MM.1S (cell line): ENCODE measurements at regions not wholly inside any gene's neighbourhood (a gene's known extent, or its start where the extent isn't known, plus 50 kb on each side); places are given as distances from the start of the nearest gene placed in this dataset.

Experiments used
- DNase-seq: peaks from one replicate; pipeline ENCODE4 v3.0.0-alpha.2; 2015
- H2AFZ ChIP-seq: fragments of 300-600 bp; sonication (generic); 2 replicates; pipeline ENCODE4 v1.6.0; 2016; ENCODE audit warnings: antibody characterized with exemption, low read length
- H3F3A ChIP-seq: fragments of 300-600 bp; sonication (generic); 2 replicates; pipeline ENCODE4 v1.6.1; 2016; ENCODE audit warnings: mild to moderate bottlenecking, antibody characterized with exemption, low read length, moderate library complexity, mixed read lengths; ENCODE audit not compliant: insufficient read depth
- H3K27ac ChIP-seq: fragments of 300-600 bp; sonication (generic); 2 replicates; pipeline ENCODE4 v1.5.1; 2016; ENCODE audit warnings: mild to moderate bottlenecking, low read length
- H3K27me3 ChIP-seq: fragments of 300-600 bp; sonication (generic); replicated peaks from 2 replicates; pipeline ENCODE4 v1.6.0; 2016; ENCODE audit warnings: low read length; ENCODE audit not compliant: insufficient read depth
- H3K36me3 ChIP-seq: fragments of 300-600 bp; sonication (generic); replicated peaks from 2 replicates; pipeline ENCODE4 v1.6.1; 2016; ENCODE audit warnings: mild to moderate bottlenecking, low read length, mixed read lengths; ENCODE audit not compliant: insufficient read depth
- H3K4me1 ChIP-seq: fragments of 300-600 bp; sonication (generic); 2 replicates; pipeline ENCODE4 v1.6.1; 2016; ENCODE audit warnings: low read length, mixed read lengths
- H3K4me2 ChIP-seq: fragments of 300-600 bp; sonication (generic); 2 replicates; pipeline ENCODE4 v1.6.0; 2016; ENCODE audit warnings: low read depth, low read length
- H3K4me3 ChIP-seq: fragments of 300-600 bp; sonication (generic); 2 replicates; pipeline ENCODE4 v1.5.1; 2016; ENCODE audit warnings: low read length, mixed read lengths
- H3K79me2 ChIP-seq: fragments of 300-600 bp; sonication (generic); 2 replicates; pipeline ENCODE4 v1.6.1; 2016; ENCODE audit warnings: mixed run types, low read length, mixed read lengths
- H3K9ac ChIP-seq: fragments of 300-600 bp; sonication (generic); 2 replicates; pipeline ENCODE4 v1.6.1; 2016; ENCODE audit warnings: low read length, mixed read lengths
- H3K9me2 ChIP-seq: fragments of 300-600 bp; sonication (generic); replicated peaks from 2 replicates; pipeline ENCODE4 v1.6.1; 2016; ENCODE audit warnings: mild to moderate bottlenecking, low read length, mixed read lengths; ENCODE audit not compliant: insufficient read depth
- H3K9me3 ChIP-seq: fragments of 300-600 bp; sonication (generic); replicated peaks from 2 replicates; pipeline ENCODE4 v1.6.1; 2016; ENCODE audit warnings: mild to moderate bottlenecking, low read length, mixed read lengths; ENCODE audit not compliant: insufficient read depth
- H4K20me1 ChIP-seq: fragments of 300-600 bp; sonication (generic); 2 replicates; pipeline ENCODE4 v1.6.1; 2016; ENCODE audit warnings: mild to moderate bottlenecking, low read length, moderate library complexity, mixed read lengths; ENCODE audit not compliant: insufficient read depth
- CTCF ChIP-seq: fragments of 300-600 bp; sonication (generic); IDR thresholded peaks from 2 replicates; pipeline ENCODE4 v1.5.1; 2016; ENCODE audit warnings: antibody characterized with exemption, low read length, mixed read lengths
- EZH2 ChIP-seq: fragments of 300-600 bp; sonication (generic); optimal IDR thresholded peaks from 2 replicates; pipeline ENCODE3; 2017; ENCODE audit warnings: low read depth, mild to moderate bottlenecking, antibody characterized with exemption, low read length, mixed read lengths
- EZH2phosphoT487 ChIP-seq: fragments of 300-600 bp; sonication (generic); IDR thresholded peaks from 2 replicates; pipeline ENCODE4 v1.6.1; 2018; ENCODE audit warnings: antibody characterized with exemption, low read length

GRCh38 chr13:90995614-90996013 is 351.9 kb upstream of the MIR17HG start:
- Histone ChIP-seq H3K9ac (no peak overlapping the region), H3K9me3 (no peaks in the 10 kb centered on the region), H3K27me3 (no peaks in the 10 kb centered on the region), H3F3A (no peaks in the 10 kb centered on the region), H3K36me3 (no peaks in the 10 kb centered on the region), H3K9me2 (no peaks in the 10 kb centered on the region), H2AFZ (no peak overlapping the region), H3K4me2 (no peak overlapping the region), H3K4me3 (no peak overlapping the region), H3K4me1 (no peaks in the 10 kb centered on the region), H3K79me2 (no peaks in the 10 kb centered on the region), H3K27ac (no peak overlapping the region), H4K20me1 (no peaks in the 10 kb centered on the region)
- no peak for DNase-seq
- no peak for TF ChIP-seq CTCF
- no peak for TF ChIP-seq EZH2phosphoT487
- TF ChIP-seq EZH2 = no peak

DNA sequence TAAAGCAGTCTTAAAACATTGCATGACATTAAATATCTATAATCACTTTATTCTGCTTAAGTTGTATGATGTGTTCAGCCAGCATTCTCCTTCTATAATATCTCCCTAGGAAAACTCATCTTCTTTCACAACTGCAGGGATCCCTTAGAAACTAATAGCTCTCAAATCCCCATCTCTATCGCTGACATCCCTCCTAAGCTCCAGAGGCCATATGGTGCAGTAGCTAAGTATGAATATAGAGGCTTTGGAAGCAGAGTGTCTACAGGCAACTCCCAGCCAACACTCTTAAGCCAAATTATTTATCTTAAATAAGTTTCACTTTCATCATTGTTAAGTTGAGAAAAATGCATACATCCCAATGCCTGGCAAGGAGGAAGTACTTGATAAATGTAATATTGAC is 349.5 kb upstream of the MIR17HG start:
- Histone ChIP-seq H3K36me3 (no peaks in the 10 kb centered on the region), H3K9me3 (no peaks in the 10 kb centered on the region), H2AFZ (no peak overlapping the region), H3K4me1 (no peaks in the 10 kb centered on the region), H3K4me3 (no peak overlapping the region), H4K20me1 (no peaks in the 10 kb centered on the region), H3K27ac (no peak overlapping the region), H3K9me2 (no peaks in the 10 kb centered on the region), H3K27me3 (no peaks in the 10 kb centered on the region), H3K4me2 (no peak overlapping the region), H3K79me2 (no peaks in the 10 kb centered on the region), H3K9ac (no peak overlapping the region), H3F3A (no peaks in the 10 kb centered on the region)
- DNase-seq = no peak
- TF ChIP-seq EZH2 (no peak), CTCF (no peak), EZH2phosphoT487 (no peak)

GRCh38 chr13:90999401-90999800 is 348.1 kb upstream of the MIR17HG start:
- Histone ChIP-seq H3K4me2 (no peak overlapping the region), H3K27me3 (no peaks in the 10 kb centered on the region), H3K9me3 (no peaks in the 10 kb centered on the region), H3K9me2 (no peaks in the 10 kb centered on the region), H3K36me3 (no peaks in the 10 kb centered on the region), H3K79me2 (no peaks in the 10 kb centered on the region), H3K27ac (no peak overlapping the region), H4K20me1 (no peaks in the 10 kb centered on the region), H3K4me1 (no peaks in the 10 kb centered on the region), H2AFZ (no peak overlapping the region), H3K9ac (no peak overlapping the region), H3F3A (no peaks in the 10 kb centered on the region), H3K4me3 (no peak overlapping the region)
- no peak for DNase-seq
- TF ChIP-seq EZH2phosphoT487 = no peak
- no peak for TF ChIP-seq CTCF
- no peak for TF ChIP-seq EZH2
